Sigmoid colon (tissue), 6 donors: ENCODE measurements at regions not wholly inside any gene's neighbourhood (a gene's known extent, or its start where the extent isn't known, plus 50 kb on each side); places are given as distances from the start of the nearest gene placed in this dataset.

ENCODE experiments used
- DNase-seq: peaks from one replicate; pipeline ENCODE4 v3.0.0-alpha.2; 2019
- H3K27ac ChIP-seq, 4 donors: fragments of 200-600 bp; sonication (generic); one replicate each; pipeline ENCODE4 v1.5.1; 2016 to 2019; ENCODE audit warnings: mild to moderate bottlenecking in 1 of 4
- H3K27me3 ChIP-seq, 3 donors: fragments of 200-600 bp; sonication (generic); one replicate each; pipeline ENCODE4 v1.5.1; 2019; ENCODE audit warnings: mild to moderate bottlenecking in 1 of 3
- H3K36me3 ChIP-seq, 4 donors: fragments of 200-600 bp; sonication (generic); one replicate each; pipeline ENCODE4 v1.5.1; 2016 to 2019
- H3K4me1 ChIP-seq, 4 donors: fragments of 200-600 bp; sonication (generic); one replicate each; pipeline ENCODE4 v1.5.1; 2017 to 2019
- H3K4me3 ChIP-seq, 4 donors: fragments of 200-600 bp; sonication (generic); one replicate each; pipeline ENCODE4 v1.5.1; 2017 to 2019; ENCODE audit warnings: mild to moderate bottlenecking in 2 of 4, moderate library complexity in 1 of 4
- H3K9me3 ChIP-seq, 4 donors: fragments of 200-600 bp in 3 of 4; sonication (generic) in 3 of 4; one replicate each; pipeline versions ENCODE4 v1.5.1 to v1.6.1; 2013 to 2019
- EP300 ChIP-seq, 4 donors: sonication (generic); formaldehyde crosslinking; IDR thresholded peaks; one replicate each; pipeline ENCODE4 v1.6.1; 2017; ENCODE audit warnings: antibody characterized with exemption in 4 of 4
- POLR2A ChIP-seq, 2 donors: fragments of 450-650 bp; IDR thresholded peaks; one replicate each; pipeline ENCODE4 v1.6.1; 2016; ENCODE audit warnings: antibody characterized with exemption in 2 of 2, mild to moderate bottlenecking in 2 of 2, moderate library complexity in 2 of 2
- POLR2AphosphoS5 ChIP-seq, 4 donors: sonication (generic); formaldehyde crosslinking; IDR thresholded peaks; one replicate each; pipeline ENCODE4 v1.6.1; 2017; ENCODE audit warnings: antibody characterized with exemption in 4 of 4
- WGBS, 2 donors: extraction: QIAGEN DNeasy Blood & Tissue Kit; methylation state at CpG; one replicate each; pipeline ENCODE4 v1.1.7; 2013; 5-methylcytosine and 5-hydroxymethylcytosine counted together
- intact Hi-C: fragments of 100-400 bp; cut with DNase I; formaldehyde crosslinking; loops from one replicate; pipeline ENCODE4 v1.15.1; 2023
- TF ChIP-seq, protein P1 (sequence below), 4 experiments: fragments of 450-650 bp in 3 of 4; fragments of 200-600 bp in 1 of 4; IDR thresholded peaks; one replicate each; pipeline ENCODE4 v1.5.1; 2016 to 2019; ENCODE audit warnings: antibody characterized with exemption in 4 of 4, mild to moderate bottlenecking in 3 of 4, moderate library complexity in 2 of 4
- donor health status: healthy with polysubstance abuse.
- donor health status: healthy.

DNA sequence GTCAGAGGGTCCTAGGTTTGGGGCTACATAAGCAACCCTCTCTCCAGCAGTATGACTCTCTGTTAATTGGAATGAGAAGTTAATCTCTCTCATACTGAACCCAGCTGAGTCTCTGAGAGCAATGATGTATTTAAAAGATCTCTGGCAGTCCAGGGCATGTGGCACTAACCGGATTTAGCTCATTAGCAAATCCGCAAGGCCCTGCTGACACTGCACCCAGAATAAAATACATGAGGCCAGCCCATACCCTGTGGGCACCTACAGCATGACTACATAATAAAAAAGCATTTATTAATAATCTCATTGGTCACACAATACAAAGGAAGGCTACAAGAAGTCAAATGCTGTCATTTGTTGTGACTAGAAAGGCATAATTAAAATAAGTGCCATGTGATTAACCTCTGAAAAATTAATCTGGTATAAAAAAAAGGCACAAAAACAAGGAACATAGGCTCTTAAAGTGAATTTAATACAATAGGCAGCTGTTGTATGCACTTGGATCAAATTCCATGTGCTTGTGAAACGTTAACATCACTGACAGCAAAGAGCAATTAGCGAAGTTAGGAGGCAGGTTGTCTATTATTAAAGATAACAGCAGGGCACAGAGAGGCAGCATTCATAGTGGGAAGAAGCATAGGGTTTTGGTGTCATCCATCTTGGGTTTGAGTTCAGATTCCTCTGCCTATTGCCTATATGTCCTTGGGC, 381.2 kb downstream of the WDR72 start:
- no peaks in the 10 kb centered on the region for H3K27me3 ChIP-seq
- no peak overlapping the region for H3K4me3 ChIP-seq
- no peaks in the 10 kb centered on the region for H3K9me3 ChIP-seq
- intact Hi-C loops = no loop called here
- H3K36me3 ChIP-seq = no peaks in the 10 kb centered on the region
- DNase-seq = no peak
- WGBS, 2 donors = 75 to 80% methylated on average over 4 of the region's 4 CpGs
- TF ChIP-seq EP300 (IDR thresholded peaks at IDR 0.05) = no peak
- no peak for TF ChIP-seq POLR2AphosphoS5 (IDR thresholded peaks at IDR 0.05)
- TF ChIP-seq, protein P1, sequence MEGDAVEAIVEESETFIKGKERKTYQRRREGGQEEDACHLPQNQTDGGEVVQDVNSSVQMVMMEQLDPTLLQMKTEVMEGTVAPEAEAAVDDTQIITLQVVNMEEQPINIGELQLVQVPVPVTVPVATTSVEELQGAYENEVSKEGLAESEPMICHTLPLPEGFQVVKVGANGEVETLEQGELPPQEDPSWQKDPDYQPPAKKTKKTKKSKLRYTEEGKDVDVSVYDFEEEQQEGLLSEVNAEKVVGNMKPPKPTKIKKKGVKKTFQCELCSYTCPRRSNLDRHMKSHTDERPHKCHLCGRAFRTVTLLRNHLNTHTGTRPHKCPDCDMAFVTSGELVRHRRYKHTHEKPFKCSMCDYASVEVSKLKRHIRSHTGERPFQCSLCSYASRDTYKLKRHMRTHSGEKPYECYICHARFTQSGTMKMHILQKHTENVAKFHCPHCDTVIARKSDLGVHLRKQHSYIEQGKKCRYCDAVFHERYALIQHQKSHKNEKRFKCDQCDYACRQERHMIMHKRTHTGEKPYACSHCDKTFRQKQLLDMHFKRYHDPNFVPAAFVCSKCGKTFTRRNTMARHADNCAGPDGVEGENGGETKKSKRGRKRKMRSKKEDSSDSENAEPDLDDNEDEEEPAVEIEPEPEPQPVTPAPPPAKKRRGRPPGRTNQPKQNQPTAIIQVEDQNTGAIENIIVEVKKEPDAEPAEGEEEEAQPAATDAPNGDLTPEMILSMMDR (IDR thresholded peaks at IDR 0.05) = no peak
- no peak for TF ChIP-seq POLR2A (IDR thresholded peaks at IDR 0.05)
- H3K27ac ChIP-seq = no peak overlapping the region
- H3K4me1 ChIP-seq = no peaks in the 10 kb centered on the region

DNA sequence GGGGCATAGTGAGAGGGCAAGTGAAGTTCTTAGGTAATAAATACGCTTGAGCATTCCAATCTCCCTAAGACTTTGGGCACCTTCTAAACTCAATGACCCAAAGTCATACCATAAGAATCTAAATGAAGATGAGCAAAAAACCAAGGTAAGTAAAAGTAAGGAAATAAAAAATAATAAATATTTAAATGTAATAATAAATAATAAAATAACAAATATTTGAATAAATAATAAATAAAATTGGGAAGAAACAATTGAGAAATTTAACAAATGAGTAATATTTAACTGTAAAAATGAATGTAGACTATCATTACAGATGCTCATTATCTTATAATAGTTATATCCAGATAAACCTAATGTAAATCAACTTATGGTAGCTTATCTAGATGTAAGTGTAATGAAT, 391.7 kb downstream of the WDR72 start:
- no peak for DNase-seq
- no peak for TF ChIP-seq EP300 (IDR thresholded peaks at IDR 0.05)
- no peak for TF ChIP-seq POLR2A (IDR thresholded peaks at IDR 0.05)
- no peak for TF ChIP-seq POLR2AphosphoS5 (IDR thresholded peaks at IDR 0.05)
- TF ChIP-seq, protein P1 (IDR thresholded peaks at IDR 0.05) = no peak
- Histone ChIP-seq H3K4me1 (no peaks in the 10 kb centered on the region), H3K4me3 (no peak overlapping the region), H3K36me3 (no peaks in the 10 kb centered on the region), H3K9me3 (no peaks in the 10 kb centered on the region), H3K27me3 (no peaks in the 10 kb centered on the region), H3K27ac (no peak overlapping the region)
- intact Hi-C loops = no loop called here
- WGBS, 2 donors = 97 to 98% methylated on average over 1 of the region's 1 CpG

DNA sequence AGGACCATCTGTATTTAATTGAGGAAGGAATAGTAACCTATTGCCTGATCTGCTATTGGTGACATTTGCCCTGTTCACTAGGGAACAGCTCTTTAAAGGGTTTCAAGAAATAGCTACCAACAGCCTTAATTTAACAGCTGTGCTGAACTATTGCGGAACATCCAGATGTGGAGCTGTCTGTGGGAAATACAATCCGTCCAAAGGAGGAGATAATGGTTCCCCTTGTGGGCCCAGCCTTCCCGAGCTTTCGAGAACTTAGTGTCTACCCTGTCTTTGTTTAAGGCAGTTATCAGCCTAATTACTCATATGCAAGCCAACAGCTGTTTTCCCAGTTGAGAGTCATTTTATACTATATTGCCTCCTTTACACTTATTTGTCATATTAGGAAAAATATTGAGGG, 398.6 kb downstream of the WDR72 start:
- no peak overlapping the region for H3K27ac ChIP-seq
- 87 to 91% methylated on average over 4 of the region's 4 CpGs for WGBS, 2 donors
- H3K4me1 ChIP-seq = no peaks in the 10 kb centered on the region
- DNase-seq = no peak
- H3K36me3 ChIP-seq = no peaks in the 10 kb centered on the region
- no peaks in the 10 kb centered on the region for H3K9me3 ChIP-seq
- no peaks in the 10 kb centered on the region for H3K27me3 ChIP-seq
- intact Hi-C loops = no loop called here
- H3K4me3 ChIP-seq = no peak overlapping the region
- TF ChIP-seq POLR2A (IDR thresholded peaks at IDR 0.05) (no peak), EP300 (IDR thresholded peaks at IDR 0.05) (no peak)

DNA sequence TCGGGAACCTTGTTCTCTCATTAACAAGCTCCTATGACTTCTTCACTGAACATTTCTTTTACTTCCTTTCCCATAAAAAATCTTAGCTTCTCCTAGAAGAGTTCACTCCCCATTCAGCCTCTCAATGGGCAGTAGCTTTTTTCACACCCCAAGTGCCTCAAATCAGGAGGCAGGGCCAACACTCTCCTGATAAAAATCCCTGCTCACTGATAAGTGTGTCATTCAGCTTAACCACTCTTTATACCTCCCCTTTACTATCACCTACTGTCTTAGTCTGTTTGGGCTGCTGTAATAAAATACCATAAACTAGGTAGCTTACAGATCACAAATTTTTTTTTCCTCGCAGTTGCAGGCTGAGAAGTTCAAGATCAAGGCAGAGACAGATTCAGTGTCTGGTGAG, 400.4 kb downstream of the WDR72 start:
- no peak overlapping the region for H3K27ac ChIP-seq
- H3K4me3 ChIP-seq = no peak overlapping the region
- intact Hi-C loops = no loop called here
- H3K9me3 ChIP-seq = no peaks in the 10 kb centered on the region
- 19 to 59% methylated on average over 2 of the region's 2 CpGs for WGBS, 2 donors
- no peaks in the 10 kb centered on the region for H3K4me1 ChIP-seq
- no peaks in the 10 kb centered on the region for H3K36me3 ChIP-seq
- TF ChIP-seq EP300 (IDR thresholded peaks at IDR 0.05) (no peak), POLR2AphosphoS5 (IDR thresholded peaks at IDR 0.05) (no peak), POLR2A (IDR thresholded peaks at IDR 0.05) (no peak)
- TF ChIP-seq, protein P1 (IDR thresholded peaks at IDR 0.05) = no peak
- DNase-seq = no peak
- H3K27me3 ChIP-seq = no peaks in the 10 kb centered on the region

DNA sequence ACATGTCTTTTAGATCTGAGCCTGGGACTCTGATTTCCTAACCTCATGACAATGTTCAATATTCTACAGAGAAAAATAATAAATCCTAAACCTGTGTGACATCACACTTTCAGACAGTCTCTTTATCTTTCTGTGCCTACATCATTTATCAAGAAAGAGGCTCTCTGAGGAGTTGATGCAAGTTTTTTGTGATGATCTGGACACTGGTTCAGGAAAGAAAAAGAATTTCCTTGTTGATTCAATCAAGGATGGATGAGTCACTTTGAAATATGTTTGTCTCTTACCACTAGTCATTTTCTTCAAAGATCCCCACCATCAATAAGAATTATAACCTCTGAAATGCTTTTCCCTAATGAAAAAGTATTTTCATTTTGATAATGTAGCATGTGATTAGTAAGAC, 404.6 kb downstream of the WDR72 start:
- intact Hi-C loops = no loop called here
- no peak overlapping the region for H3K27ac ChIP-seq
- H3K27me3 ChIP-seq = no peaks in the 10 kb centered on the region
- H3K4me1 ChIP-seq = no peaks in the 10 kb centered on the region
- no peaks in the 10 kb centered on the region for H3K9me3 ChIP-seq
- H3K36me3 ChIP-seq = no peaks in the 10 kb centered on the region
- H3K4me3 ChIP-seq = no peak overlapping the region
- TF ChIP-seq POLR2AphosphoS5 (IDR thresholded peaks at IDR 0.05) (no peak), POLR2A (IDR thresholded peaks at IDR 0.05) (no peak), EP300 (IDR thresholded peaks at IDR 0.05) (no peak)
- TF ChIP-seq, protein P1 (IDR thresholded peaks at IDR 0.05) = no peak
- DNase-seq = no peak
